Right lobe of liver (tissue), 6 donors: ENCODE measurements at regions not wholly inside any gene's neighbourhood (a gene's known extent, or its start where the extent isn't known, plus 50 kb on each side); places are given as distances from the start of the nearest gene placed in this dataset.

ENCODE experiments used
- ATAC-seq, 4 donors: fragments of 200-7000 bp; cut with Tn5 transposase; one replicate each; pipeline ENCODE4 v1.9.1; 2020; ENCODE audit warnings: mild to moderate bottlenecking in 4 of 4, moderate library complexity in 4 of 4
- DNase-seq, 3 donors: peaks; one replicate each; pipeline ENCODE4 v3.0.0-alpha.2; 2020
- H3K27ac ChIP-seq, 3 donors: fragments of 200-600 bp; one replicate each; pipeline ENCODE4 v1.8.0; 2022
- H3K27me3 ChIP-seq, 2 donors: fragments of 200-600 bp; one replicate each; pipeline ENCODE4 v1.8.0; 2022
- H3K36me3 ChIP-seq, 4 donors: fragments of 200-600 bp; sonication (generic) in 1 of 4; one replicate each; pipeline versions ENCODE4 v1.5.1 to v1.8.0; 2017 to 2022; ENCODE audit warnings: control low read depth in 1 of 4
- H3K4me1 ChIP-seq, 4 donors: fragments of 200-600 bp; sonication (generic) in 1 of 4; one replicate each; pipeline versions ENCODE4 v1.5.1 to v1.8.0; 2017 to 2022; ENCODE audit warnings: control low read depth in 1 of 4
- H3K4me3 ChIP-seq, 3 donors: fragments of 200-600 bp; one replicate each; pipeline ENCODE4 v1.8.0; 2022
- H3K9me3 ChIP-seq, 4 donors: fragments of 200-600 bp; sonication (generic) in 1 of 4; one replicate each; pipeline versions ENCODE4 v1.5.1 to v1.8.0; 2017 to 2022; ENCODE audit warnings: control low read depth in 1 of 4
- CTCF ChIP-seq, 4 donors: fragments of 200-600 bp in 3 of 4; fragments of 450-650 bp in 1 of 4; IDR thresholded peaks; one replicate each; pipeline versions ENCODE4 v1.5.1 to v1.8.0; 2016 to 2022; ENCODE audit warnings: antibody characterized with exemption in 4 of 4, mild to moderate bottlenecking in 2 of 4
- POLR2A ChIP-seq: fragments of 450-650 bp; IDR thresholded peaks from one replicate; pipeline ENCODE4 v1.6.1; 2017; ENCODE audit warnings: antibody characterized with exemption, mild to moderate bottlenecking
- WGBS: methylation state at CpG from one replicate; pipeline ENCODE4 v1.1.6; 2018; ENCODE audit warnings: low coverage, low lambda C conversion rate; ENCODE audit not compliant: insufficient coverage; ENCODE audit errors: missing lambda C conversion rate; 5-methylcytosine and 5-hydroxymethylcytosine counted together
- intact Hi-C, 2 donors: fragments of 100-400 bp; cut with DNase I; formaldehyde crosslinking; loops; one replicate each; pipeline versions ENCODE4 v1.11.2 to v1.14.1; 2022
- donor health status: DM: no; HTN: yes; CAD: no.
- donor health status: DM: no; HTN: no; CAD: no.
- donor health status: DM: no; HTN: no; CAD: no.
- donor health status: DM: no; HTN: yes; CAD: no.
- donor health status: DM: no; HTN: yes; CAD: no.

- no peak for ATAC-seq
- Histone ChIP-seq H3K36me3 (no peaks in the 10 kb centered on the region), H3K4me3 (no peak overlapping the region), H3K27me3 (no peaks in the 10 kb centered on the region), H3K4me1 (no peaks in the 10 kb centered on the region), H3K27ac (no peak overlapping the region), H3K9me3 (no peaks in the 10 kb centered on the region)
- 62% methylated on average over 1 of the region's 1 CpG for WGBS
- no peak for TF ChIP-seq CTCF (IDR thresholded peaks at IDR 0.05)
- no peak for TF ChIP-seq POLR2A
- intact Hi-C loops: no loop called here
- DNase-seq: no peak
Observed at GRCh38 chr4:151854731-151855130, 93.9 kb upstream of the GATB start.

DNA sequence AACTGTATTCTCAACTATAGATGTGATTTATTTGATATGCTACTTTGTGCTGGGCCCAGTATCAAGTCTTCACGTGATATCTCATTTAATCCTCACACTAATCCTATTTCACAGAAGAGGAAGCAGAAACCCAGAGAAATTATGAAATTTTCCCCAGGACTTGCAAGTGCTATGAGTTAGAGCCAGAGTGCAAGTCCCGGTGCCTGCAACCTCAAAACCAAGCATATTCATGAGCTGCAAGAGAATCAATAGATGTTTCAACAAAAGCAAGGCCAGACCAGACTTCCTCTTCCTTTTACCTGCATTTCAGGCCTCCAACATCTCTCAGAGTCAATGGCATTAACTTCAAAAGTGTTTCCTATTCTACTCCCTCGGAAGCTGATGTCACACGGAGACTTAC, 92.2 kb upstream of the GATB start:
- WGBS: 41% methylated on average over 4 of the region's 4 CpGs
- H3K27ac ChIP-seq: no peak overlapping the region
- no peak for DNase-seq

GRCh38 chr4:151852202-151852601, 91.4 kb upstream of the GATB start:
- ATAC-seq (no peak), DNase-seq (no peak)
- intact Hi-C loops: no loop called here
- H3K4me3 ChIP-seq: no peak overlapping the region
- 21% methylated on average over 2 of the region's 2 CpGs for WGBS
- no peak overlapping the region for H3K27ac ChIP-seq
- no peaks in the 10 kb centered on the region for H3K4me1 ChIP-seq
- no peak for TF ChIP-seq CTCF (IDR thresholded peaks at IDR 0.05)
- no peaks in the 10 kb centered on the region for H3K9me3 ChIP-seq
- no peaks in the 10 kb centered on the region for H3K27me3 ChIP-seq
- H3K36me3 ChIP-seq: no peaks in the 10 kb centered on the region

More for the DNA sequence above, 92.2 kb upstream of the GATB start:
- no peaks in the 10 kb centered on the region for H3K9me3 ChIP-seq
- ATAC-seq: no peak
- intact Hi-C loops: no loop called here
- no peaks in the 10 kb centered on the region for H3K27me3 ChIP-seq
- no peak for TF ChIP-seq POLR2A
- no peak for TF ChIP-seq CTCF (IDR thresholded peaks at IDR 0.05)
- no peak overlapping the region for H3K4me3 ChIP-seq
- no peaks in the 10 kb centered on the region for H3K4me1 ChIP-seq
- H3K36me3 ChIP-seq: no peaks in the 10 kb centered on the region

- 86% methylated on average over 2 of the region's 2 CpGs for WGBS
Observed at GRCh38 chr4:151851354-151851753, 90.5 kb upstream of the GATB start.

More at GRCh38 chr4:151851354-151851753, 90.5 kb upstream of the GATB start:
- Histone ChIP-seq H3K27ac (no peak overlapping the region), H3K9me3 (no peaks in the 10 kb centered on the region), H3K4me1 (no peaks in the 10 kb centered on the region), H3K36me3 (no peaks in the 10 kb centered on the region), H3K27me3 (no peaks in the 10 kb centered on the region), H3K4me3 (no peak overlapping the region)
- DNase-seq: no peak
- TF ChIP-seq CTCF (IDR thresholded peaks at IDR 0.05): no peak
- intact Hi-C loops: no loop called here
- ATAC-seq: no peak
